Tibial artery (tissue), 4 donors: ENCODE measurements at regions not wholly inside any gene's neighbourhood (a gene's known extent, or its start where the extent isn't known, plus 50 kb on each side); places are given as distances from the start of the nearest gene placed in this dataset.

Experiments used
- DNase-seq, 2 donors: peaks; one replicate each; pipeline ENCODE4 v3.0.0-alpha.2; 2019
- H3K27ac ChIP-seq, 2 donors: fragments of 200-600 bp; sonication (generic) in 1 of 2; 1 replicate in 1 of 2; 2 replicates in 1 of 2; pipeline ENCODE4 v1.5.1; 2018 to 2019; ENCODE audit warnings: mild to moderate bottlenecking in 1 of 2
- H3K27me3 ChIP-seq, 2 donors: fragments of 200-600 bp; sonication (generic) in 1 of 2; one replicate each; pipeline versions ENCODE4 v1.5.1 to v1.6.0; 2016 to 2019
- H3K36me3 ChIP-seq, 3 donors: fragments of 200-600 bp; sonication (generic) in 2 of 3; one replicate each; pipeline ENCODE4 v1.5.1; 2016 to 2019; ENCODE audit warnings: mild to moderate bottlenecking in 2 of 3
- H3K4me1 ChIP-seq, 4 donors: fragments of 200-600 bp; sonication (generic) in 2 of 4; 1 replicate in 3 of 4; 2 replicates in 1 of 4; pipeline ENCODE4 v1.5.1; 2016 to 2019
- H3K4me3 ChIP-seq, 2 donors: fragments of 200-600 bp; sonication (generic) in 1 of 2; 1 replicate in 1 of 2; 2 replicates in 1 of 2; pipeline ENCODE4 v1.5.1; 2018 to 2019; ENCODE audit warnings: mild to moderate bottlenecking in 2 of 2
- H3K9me3 ChIP-seq, 3 donors: fragments of 200-600 bp; sonication (generic) in 1 of 3; one replicate each; pipeline ENCODE4 v1.5.1; 2016 to 2019
- intact Hi-C: fragments of 100-400 bp; cut with DNase I; formaldehyde crosslinking; loops from one replicate; pipeline ENCODE4 v1.15.0; 2023; ENCODE audit warnings: low total_unique reads
- TF ChIP-seq, protein P1 (sequence below), 2 experiments: fragments of 200-600 bp in 1 of 2; fragments of 450-650 bp in 1 of 2; IDR thresholded peaks; one replicate each; pipeline ENCODE4 v1.5.1; 2017 to 2019; ENCODE audit warnings: antibody characterized with exemption in 2 of 2, mild to moderate bottlenecking in 1 of 2, moderate library complexity in 1 of 2

DNA sequence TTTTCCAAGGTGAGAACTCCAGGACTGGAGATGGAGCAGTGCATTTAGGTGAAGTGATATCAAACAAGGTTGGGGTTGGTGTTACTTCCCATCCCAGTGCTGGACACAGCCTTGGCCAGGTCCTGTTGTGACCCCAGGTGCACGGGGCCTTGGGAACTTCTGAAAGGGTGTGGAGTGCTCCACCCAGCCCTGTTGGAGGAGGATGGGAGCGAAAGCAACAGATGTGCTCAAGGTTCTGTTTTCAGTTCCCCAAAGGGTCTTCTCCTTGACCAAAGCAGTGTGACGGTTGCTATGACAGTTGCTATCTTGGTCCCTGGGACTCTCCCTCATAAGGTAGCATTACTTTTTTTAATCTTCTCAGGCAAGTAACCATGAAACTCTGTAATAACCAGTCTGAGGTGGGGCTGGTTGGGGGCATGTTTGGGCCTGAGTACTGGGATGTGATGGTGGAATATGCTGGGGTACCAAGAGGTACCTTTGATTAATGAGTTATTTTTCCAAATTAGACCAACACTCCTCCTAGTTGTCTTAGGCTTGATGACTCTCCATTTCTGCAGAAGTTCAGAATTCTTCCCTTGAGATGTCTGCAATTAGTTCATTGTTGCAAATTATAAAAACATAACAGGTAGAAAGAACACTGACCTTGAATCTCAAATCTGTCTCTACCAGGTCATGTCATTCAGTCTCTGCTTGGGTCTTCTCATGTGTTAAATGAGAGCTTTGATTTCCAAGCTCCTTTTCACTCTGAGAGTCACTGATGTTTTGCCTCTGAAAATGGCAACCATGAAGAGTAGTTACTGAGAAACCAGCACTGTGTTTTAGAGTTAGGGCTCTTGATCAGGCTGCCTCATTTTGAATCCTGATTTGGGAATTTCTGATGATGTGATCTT lies 154.5 kb downstream of the RPIA start:
- no peak for DNase-seq
- H3K36me3 ChIP-seq, result no peaks in the 10 kb centered on the region
- H3K9me3 ChIP-seq, result no peaks in the 10 kb centered on the region
- TF ChIP-seq, protein P1, sequence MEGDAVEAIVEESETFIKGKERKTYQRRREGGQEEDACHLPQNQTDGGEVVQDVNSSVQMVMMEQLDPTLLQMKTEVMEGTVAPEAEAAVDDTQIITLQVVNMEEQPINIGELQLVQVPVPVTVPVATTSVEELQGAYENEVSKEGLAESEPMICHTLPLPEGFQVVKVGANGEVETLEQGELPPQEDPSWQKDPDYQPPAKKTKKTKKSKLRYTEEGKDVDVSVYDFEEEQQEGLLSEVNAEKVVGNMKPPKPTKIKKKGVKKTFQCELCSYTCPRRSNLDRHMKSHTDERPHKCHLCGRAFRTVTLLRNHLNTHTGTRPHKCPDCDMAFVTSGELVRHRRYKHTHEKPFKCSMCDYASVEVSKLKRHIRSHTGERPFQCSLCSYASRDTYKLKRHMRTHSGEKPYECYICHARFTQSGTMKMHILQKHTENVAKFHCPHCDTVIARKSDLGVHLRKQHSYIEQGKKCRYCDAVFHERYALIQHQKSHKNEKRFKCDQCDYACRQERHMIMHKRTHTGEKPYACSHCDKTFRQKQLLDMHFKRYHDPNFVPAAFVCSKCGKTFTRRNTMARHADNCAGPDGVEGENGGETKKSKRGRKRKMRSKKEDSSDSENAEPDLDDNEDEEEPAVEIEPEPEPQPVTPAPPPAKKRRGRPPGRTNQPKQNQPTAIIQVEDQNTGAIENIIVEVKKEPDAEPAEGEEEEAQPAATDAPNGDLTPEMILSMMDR (IDR thresholded peaks at IDR 0.05), result no peak
- no peaks in the 10 kb centered on the region for H3K4me1 ChIP-seq
- intact Hi-C loops, result no loop called here
- H3K4me3 ChIP-seq, result no peak overlapping the region
- H3K27me3 ChIP-seq, result no peaks in the 10 kb centered on the region
- H3K27ac ChIP-seq, result no peak overlapping the region

- TF ChIP-seq, protein P1 (IDR thresholded peaks at IDR 0.05), result no peak
- Histone ChIP-seq H3K27ac (no peak overlapping the region), H3K27me3 (peaks cover 0 to 2% of the 10 kb centered on the region in 2 donors), H3K36me3 (no peaks in the 10 kb centered on the region), H3K9me3 (no peaks in the 10 kb centered on the region), H3K4me1 (no peaks in the 10 kb centered on the region), H3K4me3 (no peak overlapping the region)
- intact Hi-C loops, result no loop called here
- no peak for DNase-seq
Measured at GRCh38 chr2:88852753-88853402, 161.4 kb downstream of the RPIA start.

DNA sequence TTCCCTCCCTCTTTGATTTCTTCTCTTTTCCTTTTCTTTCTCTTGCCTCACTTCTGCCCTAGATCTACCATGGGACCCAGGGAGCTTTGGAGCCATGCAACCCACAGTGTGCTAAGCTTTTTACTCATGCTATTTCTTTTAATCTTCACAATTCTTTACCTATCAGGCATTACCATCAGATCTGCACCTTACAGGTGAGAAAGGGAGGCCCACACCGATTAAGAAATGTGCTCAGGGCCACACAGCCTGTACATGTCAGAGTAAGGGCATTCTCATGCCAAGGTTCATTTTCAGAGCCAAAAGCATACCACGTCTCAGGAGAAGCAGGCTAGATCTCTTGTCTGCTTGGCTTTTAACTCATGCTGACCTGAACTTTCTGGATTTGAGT lies 161.9 kb downstream of the RPIA start:
- Histone ChIP-seq H3K9me3 (no peaks in the 10 kb centered on the region), H3K27me3 (peaks cover 0 to 2% of the 10 kb centered on the region in 2 donors), H3K4me3 (no peak overlapping the region), H3K27ac (no peak overlapping the region), H3K4me1 (no peaks in the 10 kb centered on the region), H3K36me3 (no peaks in the 10 kb centered on the region)
- DNase-seq, result no peak
- intact Hi-C loops, result no loop called here
- TF ChIP-seq, protein P1 (IDR thresholded peaks at IDR 0.05), result no peak

- Histone ChIP-seq H3K9me3 (no peaks in the 10 kb centered on the region), H3K36me3 (no peaks in the 10 kb centered on the region), H3K4me1 (no peaks in the 10 kb centered on the region), H3K27ac (no peak overlapping the region), H3K27me3 (peaks cover 0 to 2% of the 10 kb centered on the region in 2 donors), H3K4me3 (no peak overlapping the region)
- DNase-seq, result no peak
- intact Hi-C loops, result no loop called here
- TF ChIP-seq, protein P1 (IDR thresholded peaks at IDR 0.05), result no peak
Measured at GRCh38 chr2:88854528-88854927, 163.1 kb downstream of the RPIA start.

DNA sequence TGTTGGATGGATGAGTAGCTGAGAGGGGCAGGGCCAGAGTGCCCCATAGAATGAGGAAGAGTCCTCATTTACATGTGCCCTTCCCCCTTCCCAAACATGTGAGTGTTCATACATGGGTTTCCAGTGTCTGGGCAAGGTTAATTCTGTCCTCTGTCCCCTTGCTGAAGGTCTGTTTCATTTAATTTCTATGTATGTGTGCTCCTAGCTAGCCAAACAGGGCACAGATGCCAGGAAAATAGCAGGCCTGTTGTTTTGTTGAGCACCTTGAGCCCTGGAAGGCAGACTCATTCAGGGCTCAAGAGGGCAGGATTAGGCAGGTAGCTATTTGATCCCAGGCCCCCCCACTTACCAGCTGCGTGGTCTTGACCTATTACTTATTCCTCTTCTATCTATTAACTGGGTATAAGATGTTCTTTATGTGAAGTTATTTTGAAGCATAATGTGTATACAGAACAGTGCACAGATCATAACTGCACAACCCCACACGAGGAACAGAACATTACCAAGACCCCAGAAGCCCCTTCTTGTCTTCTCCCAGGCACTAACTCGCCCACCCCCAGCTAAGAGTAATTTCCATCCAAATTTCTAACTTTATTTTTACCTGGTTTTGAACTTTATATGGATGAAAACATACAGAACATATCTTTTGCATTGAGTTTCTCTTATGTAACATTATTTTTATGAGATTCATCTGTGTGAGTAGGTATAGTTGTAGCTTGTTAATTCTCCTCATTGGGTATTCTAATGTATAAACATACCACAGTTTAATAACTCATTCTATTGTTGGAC lies 164.3 kb downstream of the RPIA start:
- Histone ChIP-seq H3K27ac (no peak overlapping the region), H3K4me3 (no peak overlapping the region), H3K4me1 (no peaks in the 10 kb centered on the region), H3K27me3 (peaks cover 0 to 2% of the 10 kb centered on the region in 2 donors), H3K36me3 (no peaks in the 10 kb centered on the region), H3K9me3 (no peaks in the 10 kb centered on the region)
- DNase-seq, result no peak
- intact Hi-C loops, result no loop called here
- TF ChIP-seq, protein P1 (IDR thresholded peaks at IDR 0.05), result no peak
